Liver (tissue), 8 donors: ENCODE measurements at regions not wholly inside any gene's neighbourhood (a gene's known extent, or its start where the extent isn't known, plus 50 kb on each side); places are given as distances from the start of the nearest gene placed in this dataset.

Experiments
- DNase-seq: peaks from one replicate; pipeline ENCODE4 v3.0.0-alpha.2; 2017; ENCODE audit warnings: low spot score
- H3K27ac ChIP-seq, 2 donors: one replicate each; pipeline ENCODE4 v1.7.0; 2013; ENCODE audit warnings: inconsistent platforms in 2 of 2, low read length in 2 of 2, control low read depth in 1 of 2, low read depth in 1 of 2, mild to moderate bottlenecking in 1 of 2
- H3K27me3 ChIP-seq, 4 donors: one replicate each; pipeline versions ENCODE4 v1.6.1 to v1.7.0; 2013; ENCODE audit warnings: low read length in 3 of 4, inconsistent platforms in 1 of 4, mild to moderate bottlenecking in 1 of 4, moderate library complexity in 1 of 4; ENCODE audit not compliant: control insufficient read depth in 4 of 4, insufficient read depth in 4 of 4
- H3K36me3 ChIP-seq, 4 donors: one replicate each; pipeline versions ENCODE4 v1.6.1 to v1.7.0; 2013; ENCODE audit warnings: low read length in 3 of 4, mild to moderate bottlenecking in 3 of 4, low read depth in 1 of 4, moderate library complexity in 1 of 4; ENCODE audit not compliant: control insufficient read depth in 4 of 4, insufficient read depth in 3 of 4
- H3K4me1 ChIP-seq, 4 donors: one replicate each; pipeline versions ENCODE4 v1.6.1 to v1.7.0; 2013; ENCODE audit warnings: low read length in 3 of 4, mild to moderate bottlenecking in 3 of 4, moderate library complexity in 1 of 4; ENCODE audit not compliant: control insufficient read depth in 4 of 4, insufficient read depth in 4 of 4
- H3K4me3 ChIP-seq, 3 donors: one replicate each; pipeline versions ENCODE4 v1.6.1 to v1.7.0; 2013; ENCODE audit warnings: low read length in 3 of 3, control low read depth in 1 of 3, low read depth in 1 of 3, mild to moderate bottlenecking in 1 of 3
- H3K9ac ChIP-seq, 2 donors: one replicate each; pipeline ENCODE4 v1.7.0; 2013; ENCODE audit warnings: low read length in 2 of 2, mild to moderate bottlenecking in 2 of 2, moderate library complexity in 2 of 2, control low read depth in 1 of 2, low read depth in 1 of 2
- H3K9me3 ChIP-seq, 4 donors: one replicate each; pipeline versions ENCODE4 v1.6.1 to v1.7.0; 2013; ENCODE audit warnings: low read length in 3 of 4; ENCODE audit not compliant: control insufficient read depth in 4 of 4
- CTCF ChIP-seq: fragments of 150-350 bp; IDR thresholded peaks from 2 replicates; pipeline ENCODE4 v1.5.1; 2017; ENCODE audit warnings: improper control_type of control experiment, low read depth, low read length; ENCODE audit not compliant: missing input control
- EGR1 ChIP-seq, 2 donors: IDR thresholded peaks; 2 replicates each; pipeline ENCODE4 v1.6.1; 2016 to 2018; ENCODE audit warnings: antibody characterized with exemption in 2 of 2, low read depth in 2 of 2
- FOXA1 ChIP-seq: IDR thresholded peaks from 2 replicates; pipeline ENCODE4 v1.6.1; 2016; ENCODE audit warnings: antibody characterized with exemption
- FOXA2 ChIP-seq: IDR thresholded peaks from 2 replicates; pipeline ENCODE4 v1.6.1; 2016; ENCODE audit warnings: antibody characterized with exemption
- GABPA ChIP-seq, 2 donors: IDR thresholded peaks in 1 of 2; conservative IDR thresholded peaks in 1 of 2; 2 replicates each; pipeline ENCODE4 v1.6.1; 2016; ENCODE audit warnings: antibody characterized with exemption in 2 of 2, mild to moderate bottlenecking in 1 of 2, moderate library complexity in 1 of 2
- HNF4A ChIP-seq, 2 donors: conservative IDR thresholded peaks; 2 replicates each; pipeline ENCODE4 v1.6.1; 2016; ENCODE audit warnings: antibody characterized with exemption in 2 of 2, mild to moderate bottlenecking in 2 of 2
- HNF4G ChIP-seq: IDR thresholded peaks from 2 replicates; pipeline ENCODE4 v1.6.1; 2016; ENCODE audit warnings: antibody characterized with exemption
- JUND ChIP-seq, 2 donors: IDR thresholded peaks; 2 replicates each; pipeline ENCODE4 v1.6.1; 2016; ENCODE audit warnings: antibody characterized with exemption in 2 of 2
- MAX ChIP-seq: IDR thresholded peaks from 2 replicates; pipeline ENCODE4 v1.6.1; 2016; ENCODE audit warnings: antibody characterized with exemption
- NR2F2 ChIP-seq: IDR thresholded peaks from 2 replicates; pipeline ENCODE4 v1.6.1; 2016; ENCODE audit warnings: antibody characterized with exemption
- RAD21 ChIP-seq, 2 donors: IDR thresholded peaks; 2 replicates each; pipeline ENCODE4 v1.6.1; 2016; ENCODE audit warnings: antibody characterized with exemption in 2 of 2, mild to moderate bottlenecking in 2 of 2
- REST ChIP-seq: IDR thresholded peaks from 2 replicates; pipeline ENCODE4 v1.6.1; 2016; ENCODE audit warnings: antibody characterized with exemption, mild to moderate bottlenecking
- RXRA ChIP-seq, 2 donors: IDR thresholded peaks; 2 replicates each; pipeline ENCODE4 v1.6.1; 2017 to 2018; ENCODE audit warnings: antibody characterized with exemption in 2 of 2, mild to moderate bottlenecking in 1 of 2
- SP1 ChIP-seq: IDR thresholded peaks from 2 replicates; pipeline ENCODE4 v1.6.1; 2018; ENCODE audit warnings: antibody characterized with exemption, mild to moderate bottlenecking
- TAF1 ChIP-seq: conservative IDR thresholded peaks from 2 replicates; pipeline ENCODE4 v1.6.1; 2016; ENCODE audit warnings: antibody characterized with exemption, mild to moderate bottlenecking
- YY1 ChIP-seq: IDR thresholded peaks from 2 replicates; pipeline ENCODE4 v1.6.1; 2016; ENCODE audit warnings: antibody characterized with exemption, mild to moderate bottlenecking
- ZBTB33 ChIP-seq: IDR thresholded peaks from 2 replicates; pipeline ENCODE4 v1.6.1; 2016; ENCODE audit warnings: antibody characterized with exemption
- WGBS: extraction: QIAGEN DNeasy Blood & Tissue Kit; methylation state at CpG from one replicate; pipeline ENCODE4 v1.1.7; 2013; 5-methylcytosine and 5-hydroxymethylcytosine counted together
- TF ChIP-seq, protein P1 (sequence below): IDR thresholded peaks from 2 replicates; pipeline ENCODE4 v1.6.1; 2016; ENCODE audit warnings: antibody characterized with exemption
- donor health status: healthy.
- donor health status: healthy.
- donor health status: healthy.
- donor health status: healthy.
- donor health status: healthy.

GRCh38 chr20:50381075-50381732, 129.0 kb upstream of the PTPN1 start:
- H3K36me3 ChIP-seq = no peaks in the 10 kb centered on the region
- no peaks in the 10 kb centered on the region for H3K27me3 ChIP-seq
- no peak overlapping the region for H3K4me3 ChIP-seq
- DNase-seq = no peak
- peak overlapping the region in 1 of 2 donors; percentile 80 for H3K9ac ChIP-seq
- TF ChIP-seq FOXA2 (no peak), NR2F2 (no peak), TAF1 (no peak), REST (no peak)
- H3K27ac ChIP-seq = peak overlapping the region; percentile 83 to 92
- no peaks in the 10 kb centered on the region for H3K9me3 ChIP-seq
- WGBS = 54% methylated on average over 7 of the region's 7 CpGs
- H3K4me1 ChIP-seq = peaks cover 22 to 47% (median 38%) of the 10 kb centered on the region in 4 donors

DNA sequence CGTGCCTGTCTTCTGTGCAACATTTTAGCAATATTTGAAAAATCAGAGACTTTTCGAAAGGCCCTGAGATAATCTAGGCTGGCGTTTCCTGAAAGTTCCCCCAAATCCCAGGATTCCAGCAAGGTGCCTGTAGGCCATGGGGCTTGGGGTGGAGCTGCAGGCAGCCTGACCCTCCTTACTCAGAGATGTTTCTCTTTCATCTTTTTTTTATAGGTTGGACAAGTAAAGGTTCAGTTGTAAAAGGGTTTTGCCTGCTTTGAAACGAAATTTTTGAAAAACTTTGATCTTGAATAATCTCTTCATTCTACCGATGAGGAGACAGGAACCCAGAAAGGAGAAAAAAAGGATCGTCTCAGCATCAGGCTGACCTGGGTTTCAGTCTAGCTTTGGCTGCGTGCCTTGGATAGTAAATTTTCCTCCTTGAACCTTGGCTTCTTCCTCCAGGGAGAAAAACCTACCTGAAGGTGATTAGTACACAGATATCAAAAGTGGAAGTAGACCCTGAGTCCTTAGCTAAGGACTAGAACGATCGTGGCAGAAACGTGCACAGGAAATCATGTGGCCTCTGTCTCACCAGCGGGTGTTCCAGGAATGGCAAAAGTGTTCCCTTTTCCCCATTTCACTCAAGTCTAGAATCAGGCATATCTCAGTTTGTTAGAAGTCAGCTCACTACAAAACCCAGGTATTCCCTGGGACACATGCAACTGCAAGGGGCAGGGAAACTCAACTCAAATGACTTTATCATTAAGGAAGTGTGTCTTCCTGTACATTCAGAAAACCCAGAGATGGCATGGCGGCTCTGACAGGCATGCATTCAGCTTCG, 128.2 kb upstream of the PTPN1 start:
- no peaks in the 10 kb centered on the region for H3K36me3 ChIP-seq
- DNase-seq = no peak
- H3K27me3 ChIP-seq = no peaks in the 10 kb centered on the region
- H3K4me1 ChIP-seq = peaks cover 22 to 47% (median 38%) of the 10 kb centered on the region in 4 donors
- no peak overlapping the region for H3K4me3 ChIP-seq
- TF ChIP-seq YY1 (no peak), SP1 (no peak), HNF4G (no peak), RXRA (IDR thresholded peaks at IDR 0.05) (peak in 1 of 2 donors; percentile 29), HNF4A (conservative IDR thresholded peaks at IDR 0.05) (peak in 1 of 2 donors; percentile 19), JUND (IDR thresholded peaks at IDR 0.05) (peak in 1 of 2 donors; percentile 14), REST (no peak), EGR1 (IDR thresholded peaks at IDR 0.05; ENCODE audit: low read depth in 2 of 2) (no peak), ZBTB33 (no peak), CTCF (no peak), FOXA1 (no peak), FOXA2 (no peak), MAX (peak; percentile 52), NR2F2 (peak; percentile 14), TAF1 (no peak), RAD21 (IDR thresholded peaks at IDR 0.05) (no peak), GABPA (IDR thresholded peaks at IDR 0.05 in 1 of 2, conservative IDR thresholded peaks at IDR 0.05 in 1 of 2) (no peak)
- TF ChIP-seq, protein P1, sequence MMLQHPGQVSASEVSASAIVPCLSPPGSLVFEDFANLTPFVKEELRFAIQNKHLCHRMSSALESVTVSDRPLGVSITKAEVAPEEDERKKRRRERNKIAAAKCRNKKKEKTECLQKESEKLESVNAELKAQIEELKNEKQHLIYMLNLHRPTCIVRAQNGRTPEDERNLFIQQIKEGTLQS = no peak
- peak overlapping the region; percentile 83 to 92 for H3K27ac ChIP-seq
- no peaks in the 10 kb centered on the region for H3K9me3 ChIP-seq
- 50% methylated on average over 13 of the region's 13 CpGs for WGBS
- peak overlapping the region in 1 of 2 donors; percentile 1 for H3K9ac ChIP-seq
